H1 (cell line): ENCODE measurements at regions not wholly inside any gene's neighbourhood (a gene's known extent, or its start where the extent isn't known, plus 50 kb on each side); places are given as distances from the start of the nearest gene placed in this dataset.
A peak's percentile ranks its signal among the peaks of the same experiment; 100 is the strongest.

ENCODE experiments used
- CTCF ChIA-PET: fragments of 300-600 bp; sonication (Branson Sonifier 250); formaldehyde crosslinking; loops from one replicate; lab custom pipeline; 2021; ENCODE audit not compliant: partially characterized antibody; lab: Charles Lee
- POLR2A ChIA-PET: fragments of 300-600 bp; sonication (Branson Sonifier 250); formaldehyde crosslinking; loops from one replicate; lab custom pipeline; 2021; ENCODE audit warnings: inconsistent platforms; ENCODE audit not compliant: partially characterized antibody; lab: Charles Lee
- DNase-seq, 2 experiments: peaks; one replicate each; pipeline versions ENCODE4 v3.0.0 to v3.0.0-alpha.2; 2010 to 2022; ENCODE audit warnings: low spot score in 2 of 2, low read depth in 1 of 2, mixed read lengths in 1 of 2
- FAIRE-seq: peaks from 2 replicates; lab custom pipeline; 2011; peaks lifted over from hg19 to GRCh38; lab: Jason Lieb, UNC
- H2AFZ ChIP-seq: 2 replicates; pipeline ENCODE4 v1.8.1; 2012; ENCODE audit warnings: low read length, inconsistent platforms
- H2AK5ac ChIP-seq: 2 replicates; pipeline ENCODE4 v1.6.1; 2013; ENCODE audit warnings: low read depth, low read length
- H2BK120ac ChIP-seq: replicated peaks from 2 replicates; pipeline ENCODE3; 2013; ENCODE audit warnings: low read depth, low read length, inconsistent platforms
- H2BK12ac ChIP-seq: 2 replicates; pipeline ENCODE4 v1.6.1; 2013; ENCODE audit warnings: low read depth, low read length
- H2BK15ac ChIP-seq: 2 replicates; pipeline ENCODE4 v1.6.1; 2013; ENCODE audit warnings: low read length
- H2BK20ac ChIP-seq: 2 replicates; pipeline ENCODE4 v1.6.1; 2013; ENCODE audit warnings: low read length
- H2BK5ac ChIP-seq: 2 replicates; pipeline ENCODE4 v1.6.1; 2013; ENCODE audit warnings: low read depth, low read length
- H3K14ac ChIP-seq: 2 replicates; pipeline ENCODE4 v1.6.1; 2013; ENCODE audit warnings: inconsistent platforms; ENCODE audit not compliant: insufficient read length
- H3K18ac ChIP-seq: 2 replicates; pipeline ENCODE4 v1.6.1; 2013; ENCODE audit warnings: low read length; ENCODE audit errors: extremely low read depth
- H3K23ac ChIP-seq: 2 replicates; pipeline ENCODE4 v1.6.1; 2013; ENCODE audit warnings: inconsistent platforms; ENCODE audit not compliant: insufficient read length
- H3K23me2 ChIP-seq: 2 replicates; pipeline ENCODE4 v1.6.1; 2013; ENCODE audit warnings: low read depth, low read length
- H3K27ac ChIP-seq: 2 replicates; pipeline ENCODE4 v1.6.1; 2011; ENCODE audit warnings: low read depth, low read length, inconsistent platforms
- H3K27me3 ChIP-seq, 4 experiments: replicated peaks in 1 of 4; 1 replicate in 1 of 4; 2 replicates in 3 of 4; pipeline versions ENCODE4 v1.6.1 to v1.8.1; 2011 to 2013; ENCODE audit warnings: low read length in 3 of 4, mild to moderate bottlenecking in 3 of 4, inconsistent platforms in 2 of 4, mixed read lengths in 2 of 4, moderate library complexity in 1 of 4; ENCODE audit not compliant: control insufficient read depth in 3 of 4, insufficient read depth in 3 of 4; ENCODE audit errors: extremely low read depth in 1 of 4
- H3K36me3 ChIP-seq, 4 experiments: 2 replicates each; pipeline versions ENCODE4 v1.6.1 to v1.8.1; 2011 to 2013; ENCODE audit warnings: mild to moderate bottlenecking in 4 of 4, low read length in 3 of 4, moderate library complexity in 2 of 4, control low read depth in 1 of 4, inconsistent platforms in 1 of 4; ENCODE audit not compliant: insufficient read depth in 4 of 4, control insufficient read depth in 2 of 4
- H3K4ac ChIP-seq: replicated peaks from 2 replicates; pipeline ENCODE3; 2013; ENCODE audit warnings: low read length, low read depth, mixed read lengths, inconsistent platforms; ENCODE audit not compliant: insufficient read length
- H3K4me1 ChIP-seq, 4 experiments: replicated peaks in 1 of 4; 1 replicate in 1 of 4; 2 replicates in 3 of 4; pipeline versions ENCODE4 v1.6.1 to v1.8.1; 2011 to 2013; ENCODE audit warnings: low read length in 3 of 4, inconsistent platforms in 2 of 4, mixed read lengths in 1 of 4; ENCODE audit not compliant: insufficient read depth in 4 of 4, control insufficient read depth in 3 of 4
- H3K4me2 ChIP-seq, 2 experiments: 2 replicates each; pipeline versions ENCODE4 v1.6.1 to v1.8.1; 2011 to 2013; ENCODE audit warnings: low read depth in 2 of 2, low read length in 2 of 2, control low read depth in 1 of 2, inconsistent platforms in 1 of 2, mild to moderate bottlenecking in 1 of 2; ENCODE audit not compliant: insufficient read depth in 1 of 2
- H3K4me3 ChIP-seq, 4 experiments: fragments of 200-600, 300-600 bp in 1 of 4; sonication (generic), shearing (Covaris generic), sonication (Bioruptor Twin) in 1 of 4; 2 replicates each; pipeline versions ENCODE4 v1.5.1 to v1.8.1; 2011 to 2016; ENCODE audit warnings: low read length in 4 of 4, low read depth in 3 of 4, control low read depth in 2 of 4, inconsistent platforms in 2 of 4, mild to moderate bottlenecking in 2 of 4, mixed read lengths in 1 of 4, moderate library complexity in 1 of 4; ENCODE audit not compliant: insufficient read depth in 2 of 4; ENCODE audit errors: extremely low read depth in 1 of 4
- H3K56ac ChIP-seq: replicated peaks from 2 replicates; pipeline ENCODE3; 2013; ENCODE audit warnings: low read depth, mild to moderate bottlenecking, mixed read lengths, low read length, inconsistent platforms; ENCODE audit not compliant: insufficient read length
- H3K79me1 ChIP-seq: 2 replicates; pipeline ENCODE4 v1.6.1; 2013; ENCODE audit warnings: low read depth, low read length, control low read depth
- H3K79me2 ChIP-seq, 2 experiments: 2 replicates each; pipeline versions ENCODE4 v1.6.1 to v1.8.1; 2012 to 2013; ENCODE audit warnings: low read length in 2 of 2, mild to moderate bottlenecking in 2 of 2, inconsistent platforms in 1 of 2; ENCODE audit not compliant: insufficient read depth in 2 of 2, control insufficient read depth in 1 of 2
- H3K9ac ChIP-seq, 4 experiments: replicated peaks in 1 of 4; 1 replicate in 1 of 4; 2 replicates in 3 of 4; pipeline versions ENCODE4 v1.6.1 to v1.8.1; 2011 to 2013; ENCODE audit warnings: low read depth in 3 of 4, low read length in 3 of 4, control low read depth in 2 of 4, mild to moderate bottlenecking in 2 of 4, moderate library complexity in 2 of 4, inconsistent platforms in 1 of 4; ENCODE audit errors: extremely low read depth in 1 of 4
- H3K9me3 ChIP-seq, 2 experiments: 2 replicates each; pipeline versions ENCODE4 v1.6.1 to v1.8.1; 2012 to 2013; ENCODE audit warnings: mild to moderate bottlenecking in 2 of 2, moderate library complexity in 2 of 2, control low read depth in 1 of 2, inconsistent platforms in 1 of 2, low read depth in 1 of 2, low read length in 1 of 2, mixed read lengths in 1 of 2; ENCODE audit not compliant: insufficient read depth in 2 of 2
- H4K20me1 ChIP-seq, 2 experiments: replicated peaks in 1 of 2; 2 replicates each; pipeline versions ENCODE3 to v1.8.1; 2011 to 2013; ENCODE audit warnings: inconsistent platforms in 2 of 2, low read length in 2 of 2, mild to moderate bottlenecking in 1 of 2; ENCODE audit not compliant: insufficient read depth in 2 of 2, control insufficient read depth in 1 of 2
- H4K5ac ChIP-seq: 2 replicates; pipeline ENCODE4 v1.6.1; 2013; ENCODE audit warnings: low read length, low read depth, mixed read lengths, inconsistent platforms; ENCODE audit not compliant: insufficient read length
- H4K8ac ChIP-seq: 2 replicates; pipeline ENCODE4 v1.8.0; 2013; ENCODE audit warnings: mild to moderate bottlenecking, moderate library complexity, low read length, inconsistent platforms; ENCODE audit not compliant: insufficient read depth; ENCODE audit errors: extremely low read depth
- H4K91ac ChIP-seq: replicated peaks from 2 replicates; pipeline ENCODE3; 2013; ENCODE audit warnings: low read length, mixed read lengths, inconsistent platforms; ENCODE audit not compliant: insufficient read length
- BCL11A ChIP-seq, 2 experiments: IDR thresholded peaks; one replicate each; pipeline ENCODE4 v1.6.1; 2011; ENCODE audit warnings: low read depth in 2 of 2, low read length in 2 of 2, mild to moderate bottlenecking in 2 of 2
- KDM1A ChIP-seq: fragments of 200-600, 300-600 bp; sonication (generic); IDR thresholded peaks from 2 replicates; pipeline ENCODE4 v1.7.1; 2016; ENCODE audit warnings: mild to moderate bottlenecking, low read length, borderline replicate concordance
- PHF8 ChIP-seq: fragments of 200-600 bp; sonication (generic); conservative IDR thresholded peaks from 2 replicates; pipeline ENCODE4 v1.7.1; 2012; ENCODE audit warnings: low read depth, mild to moderate bottlenecking, inconsistent platforms, low read length, moderate library complexity
- POLR2AphosphoS5 ChIP-seq: IDR thresholded peaks from 2 replicates; pipeline ENCODE4 v1.6.1; 2011; ENCODE audit warnings: low read depth, low read length
- RAD21 ChIP-seq, 2 experiments: IDR thresholded peaks in 1 of 2; conservative IDR thresholded peaks in 1 of 2; 2 replicates each; pipeline ENCODE4 v1.6.1; 2011; ENCODE audit warnings: low read depth in 2 of 2, low read length in 2 of 2, improper control_type of control experiment in 1 of 2, inconsistent platforms in 1 of 2, mild to moderate bottlenecking in 1 of 2, moderate library complexity in 1 of 2
- RFX5 ChIP-seq: IDR thresholded peaks from 2 replicates; pipeline ENCODE4 v1.6.1; 2011; ENCODE audit warnings: low read depth, low read length, improper control_type of control experiment, borderline replicate concordance
- SIRT6 ChIP-seq: IDR thresholded peaks from one replicate; pipeline ENCODE4 v1.7.1; 2012; ENCODE audit warnings: low read length, inconsistent platforms
- SP4 ChIP-seq: IDR thresholded peaks from 2 replicates; pipeline ENCODE4 v1.6.1; 2012; ENCODE audit warnings: low read length, inconsistent platforms
- TAF1 ChIP-seq: IDR thresholded peaks from 2 replicates; pipeline ENCODE4 v1.6.1; 2011; ENCODE audit warnings: mild to moderate bottlenecking, low read depth, low read length
- TCF12 ChIP-seq: IDR thresholded peaks from 2 replicates; pipeline ENCODE4 v1.6.1; 2011; ENCODE audit warnings: low read depth, mild to moderate bottlenecking, low read length
- WGBS, 2 experiments: shearing (Covaris generic) in 1 of 2; methylation state at CpG; one replicate each; pipeline versions ENCODE4 v1.1.6 to v1.1.7; 2013 to 2015; ENCODE audit warnings: low lambda C conversion rate in 2 of 2, mixed read lengths in 2 of 2, inconsistent platforms in 1 of 2, low coverage in 1 of 2, missing lambda C conversion rate in 1 of 2; ENCODE audit not compliant: insufficient replicate concordance in 2 of 2, insufficient coverage in 1 of 2, insufficient read length in 1 of 2; ENCODE audit errors: extremely low coverage in 1 of 2, missing lambda C conversion rate in 1 of 2; 5-methylcytosine and 5-hydroxymethylcytosine counted together
- TF ChIP-seq, protein P1 (sequence below): IDR thresholded peaks from 2 replicates; pipeline ENCODE4 v1.6.1; 2012; ENCODE audit warnings: low read length, inconsistent platforms

DNA sequence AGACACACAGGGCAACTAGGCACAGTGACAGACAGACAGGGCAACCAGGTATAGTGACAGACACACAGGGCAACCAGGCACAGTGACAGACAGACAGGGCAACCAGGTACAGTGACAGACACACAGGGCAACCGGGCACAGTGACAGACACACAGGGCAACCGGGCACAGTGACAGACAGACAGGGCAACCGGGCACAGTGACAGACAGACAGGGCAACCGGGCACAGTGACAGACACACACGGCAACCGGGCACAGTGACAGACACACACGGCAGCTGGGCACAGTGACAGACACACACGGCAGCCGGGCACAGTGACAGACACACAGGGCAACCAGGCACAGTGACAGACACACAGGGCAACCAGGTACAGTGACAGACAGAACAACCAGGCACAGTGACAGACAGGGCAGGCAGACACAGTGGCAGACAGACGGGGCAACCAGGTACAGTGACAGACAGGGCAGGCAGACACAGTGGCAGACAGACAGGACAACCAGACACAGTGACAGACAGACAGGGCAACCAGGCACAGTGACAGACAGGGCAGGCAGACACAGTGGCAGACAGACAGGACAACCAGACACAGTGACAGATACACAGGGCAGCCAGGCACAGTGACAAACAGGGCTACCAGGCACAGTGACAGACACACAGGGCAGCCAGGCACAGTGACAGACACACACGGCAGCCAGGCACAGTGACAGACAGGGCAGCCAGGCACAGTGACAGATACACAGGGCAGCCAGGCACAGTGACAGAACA lies 64.7 kb upstream of the RAB6C start:
- no peaks in the 10 kb centered on the region for H3K79me1 ChIP-seq
- H3K14ac ChIP-seq = no peak overlapping the region
- H2AK5ac ChIP-seq = 0 out of 2 replicates have a peak overlapping the region, but pooled peaks have one; percentile 53
- 94% methylated on average over 11 of the region's 11 CpGs; no CpG with 5 or more reads in 1 of the 2 experiments for WGBS, 2 experiments
- no peak overlapping the region for H2BK5ac ChIP-seq
- no peak overlapping the region for H4K8ac ChIP-seq
- no peaks in the 10 kb centered on the region for H3K27me3 ChIP-seq
- no peak overlapping the region for H2BK20ac ChIP-seq
- ChIA-PET POLR2A (no interaction called here), CTCF (interaction anchor here (1.2 kb wide), 1 partner anchor 64 kb away, joined by 3 read pairs; no protein-coding TSS in a partner anchor)
- no peak overlapping the region for H4K91ac ChIP-seq
- no peaks in the 10 kb centered on the region for H3K9me3 ChIP-seq
- H3K4me3 ChIP-seq = no peak overlapping the region
- no peaks in the 10 kb centered on the region for H3K23me2 ChIP-seq
- H2BK120ac ChIP-seq = no peak overlapping the region
- FAIRE-seq (no peak), DNase-seq (peak in 1 of 2 experiments; percentile 13)
- H3K4me2 ChIP-seq = no peak overlapping the region
- H3K4me1 ChIP-seq = peaks cover 0 to 3% (median 2%) of the 10 kb centered on the region in 4 experiments; a peak in 2 of 7 replicates
- no peak overlapping the region for H3K23ac ChIP-seq
- no peak overlapping the region for H2AFZ ChIP-seq
- no peaks in the 10 kb centered on the region for H3K79me2 ChIP-seq
- H2BK12ac ChIP-seq = peak overlapping the region; percentile 60; the same call in 1 of the 2 replicates
- H3K27ac ChIP-seq = no peak overlapping the region
- H3K9ac ChIP-seq = no peak overlapping the region
- no peak overlapping the region for H3K18ac ChIP-seq
- no peaks in the 10 kb centered on the region for H3K36me3 ChIP-seq
- 0 out of 2 replicates have a peak overlapping the region, but pooled peaks have one; percentile 92 for H2BK15ac ChIP-seq
- no peak overlapping the region for H4K5ac ChIP-seq
- no peak overlapping the region for H3K56ac ChIP-seq
- H4K20me1 ChIP-seq = peaks cover 0 to 5% of the 10 kb centered on the region in 2 experiments
- no peak overlapping the region for H3K4ac ChIP-seq
- TF ChIP-seq BCL11A (IDR thresholded peaks at IDR 0.05; ENCODE audit: low read depth in 2 of 2, low read length in 2 of 2) (no peak), TAF1 (no peak), RFX5 (no peak), POLR2AphosphoS5 (no peak), TCF12 (no peak), KDM1A (no peak), PHF8 (no peak), SIRT6 (no peak), RAD21 (IDR thresholded peaks at IDR 0.05 in 1 of 2, conservative IDR thresholded peaks at IDR 0.05 in 1 of 2; ENCODE audit: low read depth in 2 of 2, low read length in 2 of 2) (no peak), SP4 (no peak)
- TF ChIP-seq, protein P1, sequence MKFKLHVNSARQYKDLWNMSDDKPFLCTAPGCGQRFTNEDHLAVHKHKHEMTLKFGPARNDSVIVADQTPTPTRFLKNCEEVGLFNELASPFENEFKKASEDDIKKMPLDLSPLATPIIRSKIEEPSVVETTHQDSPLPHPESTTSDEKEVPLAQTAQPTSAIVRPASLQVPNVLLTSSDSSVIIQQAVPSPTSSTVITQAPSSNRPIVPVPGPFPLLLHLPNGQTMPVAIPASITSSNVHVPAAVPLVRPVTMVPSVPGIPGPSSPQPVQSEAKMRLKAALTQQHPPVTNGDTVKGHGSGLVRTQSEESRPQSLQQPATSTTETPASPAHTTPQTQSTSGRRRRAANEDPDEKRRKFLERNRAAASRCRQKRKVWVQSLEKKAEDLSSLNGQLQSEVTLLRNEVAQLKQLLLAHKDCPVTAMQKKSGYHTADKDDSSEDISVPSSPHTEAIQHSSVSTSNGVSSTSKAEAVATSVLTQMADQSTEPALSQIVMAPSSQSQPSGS = no peak
